Effector memory CD4-positive, alpha-beta T cell (primary cell): ENCODE measurements at regions not wholly inside any gene's neighbourhood (a gene's known extent, or its start where the extent isn't known, plus 50 kb on each side); places are given as distances from the start of the nearest gene placed in this dataset.

Experiments
- DNase-seq, 3 donors: peaks; one replicate each; pipeline ENCODE4 v3.0.0-alpha.2; 2020
- H3K27ac ChIP-seq: 2 replicates; pipeline ENCODE4 v1.7.0; 2013; ENCODE audit warnings: mild to moderate bottlenecking, low read length, moderate library complexity; ENCODE audit not compliant: insufficient read depth, poor library complexity, severe bottlenecking
- H3K27me3 ChIP-seq: replicated peaks from 2 replicates; pipeline ENCODE4 v1.7.0; 2013; ENCODE audit warnings: mild to moderate bottlenecking, low read length; ENCODE audit not compliant: insufficient read depth, control insufficient read depth, poor library complexity, severe bottlenecking
- H3K36me3 ChIP-seq: 2 replicates; pipeline ENCODE4 v1.7.0; 2013; ENCODE audit warnings: mild to moderate bottlenecking, low read length, moderate library complexity; ENCODE audit not compliant: control insufficient read depth, insufficient read depth
- H3K4me1 ChIP-seq: 2 replicates; pipeline ENCODE4 v1.7.0; 2013; ENCODE audit warnings: low read length, mild to moderate bottlenecking; ENCODE audit not compliant: control insufficient read depth, insufficient read depth, poor library complexity, severe bottlenecking
- H3K4me3 ChIP-seq: 2 replicates; pipeline ENCODE4 v1.7.0; 2013; ENCODE audit warnings: low read length, low read depth, mild to moderate bottlenecking; ENCODE audit not compliant: insufficient read depth, poor library complexity, severe bottlenecking
- H3K9me3 ChIP-seq: 2 replicates; pipeline ENCODE4 v1.7.0; 2013; ENCODE audit warnings: mild to moderate bottlenecking, low read length, moderate library complexity; ENCODE audit not compliant: control insufficient read depth

- H3K4me1 ChIP-seq = no peaks in the 10 kb centered on the region
- no peaks in the 10 kb centered on the region for H3K27me3 ChIP-seq
- H3K9me3 ChIP-seq = no peaks in the 10 kb centered on the region
- H3K27ac ChIP-seq = no peak overlapping the region
- no peaks in the 10 kb centered on the region for H3K36me3 ChIP-seq
- no peak overlapping the region for H3K4me3 ChIP-seq
- DNase-seq = no peak
Measured at GRCh38 chr3:66812136-66812535, 186.0 kb upstream of the KBTBD8 start.

DNA sequence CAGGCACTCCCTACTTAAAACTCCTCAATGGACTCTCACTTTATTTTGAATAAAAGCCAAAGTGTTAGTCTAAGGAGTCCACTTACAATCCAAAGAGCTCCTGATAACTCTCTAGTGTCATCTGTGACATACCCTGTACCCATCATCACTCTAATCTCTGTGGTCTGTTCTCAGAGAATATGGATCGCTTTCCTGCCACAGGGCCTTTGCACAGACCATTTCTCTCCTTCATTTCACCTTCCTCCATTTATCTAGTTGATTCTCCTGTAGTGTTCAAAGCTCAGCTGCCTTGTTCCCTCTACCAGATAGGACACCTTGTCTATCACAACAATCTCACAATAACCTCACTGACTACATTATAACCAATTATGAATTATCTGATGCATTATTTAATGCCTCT lies 185.4 kb upstream of the KBTBD8 start:
- Histone ChIP-seq H3K27me3 (no peaks in the 10 kb centered on the region), H3K9me3 (no peaks in the 10 kb centered on the region), H3K36me3 (no peaks in the 10 kb centered on the region), H3K4me1 (no peaks in the 10 kb centered on the region), H3K27ac (no peak overlapping the region), H3K4me3 (no peak overlapping the region)
- no peak for DNase-seq

DNA sequence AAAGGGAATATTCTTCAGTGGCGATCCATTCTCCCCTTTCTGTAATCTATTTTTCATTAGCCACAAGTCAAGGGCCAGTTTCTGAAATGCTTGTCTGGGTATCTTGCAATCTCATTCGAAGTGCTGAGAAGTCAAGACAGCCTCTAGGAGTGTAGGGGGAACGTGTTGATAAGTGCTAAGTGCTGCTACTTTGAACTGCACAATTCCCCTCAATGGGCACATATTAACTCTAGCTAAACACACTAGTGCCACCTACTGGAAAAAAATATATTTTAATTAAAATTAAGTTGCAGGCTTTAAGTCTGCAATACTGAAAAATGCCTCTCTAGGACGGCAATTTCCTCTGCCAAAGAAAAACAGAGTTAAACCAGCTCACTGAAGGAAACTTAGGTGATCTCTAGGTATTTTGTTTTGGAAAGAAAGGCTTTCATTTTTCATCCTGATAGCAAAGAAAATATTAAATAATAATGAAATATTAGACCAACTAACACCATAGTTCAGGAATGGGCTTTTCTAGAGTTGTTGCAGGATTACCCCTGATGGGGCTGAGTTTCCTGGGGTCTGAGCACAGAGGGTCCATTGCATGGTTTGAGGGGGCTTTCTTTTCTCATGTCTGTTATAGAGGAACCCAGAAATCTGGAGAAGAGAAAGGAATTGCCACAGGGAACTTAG lies 181.9 kb upstream of the KBTBD8 start:
- no peak for DNase-seq
- no peak overlapping the region for H3K4me3 ChIP-seq
- no peaks in the 10 kb centered on the region for H3K4me1 ChIP-seq
- H3K36me3 ChIP-seq = no peaks in the 10 kb centered on the region
- H3K27me3 ChIP-seq = no peaks in the 10 kb centered on the region
- no peaks in the 10 kb centered on the region for H3K9me3 ChIP-seq
- no peak overlapping the region for H3K27ac ChIP-seq

DNA sequence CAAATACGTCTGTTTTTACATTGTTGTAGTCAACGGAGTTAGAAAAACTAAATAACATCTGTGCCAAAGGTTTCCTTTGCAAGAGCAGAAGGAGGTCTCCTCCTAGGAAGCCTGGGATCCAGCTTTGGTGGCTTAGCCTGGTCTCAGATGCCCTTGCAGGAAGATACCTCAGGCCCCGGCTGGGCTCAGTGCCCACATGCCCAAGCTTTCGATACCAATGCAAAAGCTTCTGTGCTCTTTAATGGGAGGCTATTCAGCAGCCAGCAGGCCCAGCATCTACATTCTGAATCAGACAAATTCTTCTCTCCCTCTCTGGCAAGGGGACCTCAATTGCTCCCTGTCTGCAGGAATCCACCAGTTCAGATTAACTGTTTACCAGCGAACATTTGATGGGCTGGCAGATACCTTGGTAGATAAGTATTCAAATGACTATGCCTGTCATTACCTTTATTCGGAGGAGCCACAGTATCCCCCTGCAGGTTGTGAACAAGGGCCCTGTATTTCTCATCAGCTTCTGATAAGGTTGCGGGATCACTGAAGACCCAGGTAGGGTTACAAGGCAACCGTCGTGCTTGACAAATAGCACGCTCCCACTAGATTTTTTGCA lies 180.1 kb upstream of the KBTBD8 start:
- H3K4me1 ChIP-seq = no peaks in the 10 kb centered on the region
- no peaks in the 10 kb centered on the region for H3K27me3 ChIP-seq
- no peak overlapping the region for H3K27ac ChIP-seq
- no peaks in the 10 kb centered on the region for H3K9me3 ChIP-seq
- H3K36me3 ChIP-seq = no peaks in the 10 kb centered on the region
- no peak for DNase-seq
- no peak overlapping the region for H3K4me3 ChIP-seq

GRCh38 chr3:66819993-66820501 lies 178.1 kb upstream of the KBTBD8 start:
- no peaks in the 10 kb centered on the region for H3K36me3 ChIP-seq
- no peak overlapping the region for H3K27ac ChIP-seq
- H3K27me3 ChIP-seq = no peaks in the 10 kb centered on the region
- H3K4me3 ChIP-seq = no peak overlapping the region
- no peaks in the 10 kb centered on the region for H3K4me1 ChIP-seq
- no peaks in the 10 kb centered on the region for H3K9me3 ChIP-seq
- no peak for DNase-seq

GRCh38 chr3:66822186-66823008 lies 175.7 kb upstream of the KBTBD8 start:
- Histone ChIP-seq H3K9me3 (no peaks in the 10 kb centered on the region), H3K4me3 (no peak overlapping the region), H3K27ac (no peak overlapping the region), H3K4me1 (no peaks in the 10 kb centered on the region), H3K27me3 (no peaks in the 10 kb centered on the region), H3K36me3 (no peaks in the 10 kb centered on the region)
- peak; percentile 27 to 61 (median 34) for DNase-seq

GRCh38 chr3:66823009-66823397 lies 175.1 kb upstream of the KBTBD8 start:
- DNase-seq = no peak
- no peak overlapping the region for H3K4me3 ChIP-seq
- H3K4me1 ChIP-seq = no peaks in the 10 kb centered on the region
- no peaks in the 10 kb centered on the region for H3K36me3 ChIP-seq
- H3K27me3 ChIP-seq = no peaks in the 10 kb centered on the region
- no peak overlapping the region for H3K27ac ChIP-seq
- no peaks in the 10 kb centered on the region for H3K9me3 ChIP-seq

- Histone ChIP-seq H3K4me3 (no peak overlapping the region), H3K4me1 (no peaks in the 10 kb centered on the region), H3K27me3 (no peaks in the 10 kb centered on the region), H3K9me3 (no peaks in the 10 kb centered on the region), H3K36me3 (no peaks in the 10 kb centered on the region), H3K27ac (no peak overlapping the region)
- DNase-seq = no peak
Measured at GRCh38 chr3:66823532-66823931, 174.6 kb upstream of the KBTBD8 start.

DNA sequence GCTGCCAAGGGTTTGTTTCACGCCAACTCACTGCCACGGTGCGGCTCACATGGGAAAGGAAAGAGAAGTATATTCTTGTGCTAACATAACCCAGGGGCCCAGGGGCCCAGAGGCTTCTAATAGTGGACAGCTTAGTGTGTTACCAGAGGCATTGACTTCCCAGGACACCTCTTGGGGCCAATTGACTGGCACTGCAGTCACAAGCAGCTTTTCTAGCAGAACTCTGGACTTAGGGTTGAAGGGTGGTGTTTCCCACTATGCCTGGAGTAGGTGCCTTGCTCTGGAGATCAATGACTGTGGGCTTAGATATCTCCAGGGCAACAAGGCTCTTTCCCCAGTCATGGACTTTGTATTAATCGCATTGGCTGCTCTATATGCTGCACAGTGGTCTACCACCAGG lies 172.7 kb upstream of the KBTBD8 start:
- no peak for DNase-seq
- Histone ChIP-seq H3K27ac (no peak overlapping the region), H3K27me3 (no peaks in the 10 kb centered on the region), H3K9me3 (no peaks in the 10 kb centered on the region), H3K4me3 (no peak overlapping the region), H3K4me1 (no peaks in the 10 kb centered on the region), H3K36me3 (no peaks in the 10 kb centered on the region)

- Histone ChIP-seq H3K9me3 (no peaks in the 10 kb centered on the region), H3K4me3 (no peak overlapping the region), H3K27ac (no peak overlapping the region), H3K27me3 (no peaks in the 10 kb centered on the region), H3K36me3 (no peaks in the 10 kb centered on the region), H3K4me1 (no peaks in the 10 kb centered on the region)
- no peak for DNase-seq
Measured at GRCh38 chr3:66827726-66828125, 170.4 kb upstream of the KBTBD8 start.
